ENCODE measurements at regions not wholly inside any gene's neighbourhood (a gene's known extent, or its start where the extent isn't known, plus 50 kb on each side); places are given as distances from the start of the nearest gene placed in this dataset.
"Not testable (repeated sequence)": the region's sequence is repeated elsewhere in the genome, so short reads cannot be mapped to it uniquely, and the experiment has no call there.

DNA sequence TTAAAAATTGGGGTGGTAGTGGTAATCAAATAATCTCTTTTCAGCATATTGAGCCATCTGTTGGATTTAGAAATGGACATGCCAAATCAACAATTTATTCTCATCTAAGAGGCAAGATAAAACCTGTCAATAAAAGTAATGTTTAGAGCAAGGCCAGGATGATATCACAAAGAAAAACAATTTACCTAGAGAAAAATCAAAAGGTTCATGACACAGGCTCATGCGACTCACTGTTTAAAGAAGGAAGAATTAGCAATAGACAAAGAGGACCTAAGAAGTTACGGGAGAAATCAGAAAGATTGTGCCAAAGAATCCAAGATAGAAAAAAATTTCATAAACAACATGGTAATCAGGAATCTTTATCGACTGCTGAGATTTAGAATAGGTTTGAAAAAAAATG is 868.5 kb upstream of the GBE1 start:
- DNase-seq: no peak
- Histone ChIP-seq H3K9me3 (no peaks in the 10 kb centered on the region), H3K4me1 (no peaks in the 10 kb centered on the region), H3K4me3 (no peak overlapping the region), H3K27me3 (no peaks in the 10 kb centered on the region), H3K27ac (no peak overlapping the region), H3K36me3 (no peaks in the 10 kb centered on the region)
- TF ChIP-seq POLR2A (IDR thresholded peaks at IDR 0.05): no peak
- TF ChIP-seq, protein P1, sequence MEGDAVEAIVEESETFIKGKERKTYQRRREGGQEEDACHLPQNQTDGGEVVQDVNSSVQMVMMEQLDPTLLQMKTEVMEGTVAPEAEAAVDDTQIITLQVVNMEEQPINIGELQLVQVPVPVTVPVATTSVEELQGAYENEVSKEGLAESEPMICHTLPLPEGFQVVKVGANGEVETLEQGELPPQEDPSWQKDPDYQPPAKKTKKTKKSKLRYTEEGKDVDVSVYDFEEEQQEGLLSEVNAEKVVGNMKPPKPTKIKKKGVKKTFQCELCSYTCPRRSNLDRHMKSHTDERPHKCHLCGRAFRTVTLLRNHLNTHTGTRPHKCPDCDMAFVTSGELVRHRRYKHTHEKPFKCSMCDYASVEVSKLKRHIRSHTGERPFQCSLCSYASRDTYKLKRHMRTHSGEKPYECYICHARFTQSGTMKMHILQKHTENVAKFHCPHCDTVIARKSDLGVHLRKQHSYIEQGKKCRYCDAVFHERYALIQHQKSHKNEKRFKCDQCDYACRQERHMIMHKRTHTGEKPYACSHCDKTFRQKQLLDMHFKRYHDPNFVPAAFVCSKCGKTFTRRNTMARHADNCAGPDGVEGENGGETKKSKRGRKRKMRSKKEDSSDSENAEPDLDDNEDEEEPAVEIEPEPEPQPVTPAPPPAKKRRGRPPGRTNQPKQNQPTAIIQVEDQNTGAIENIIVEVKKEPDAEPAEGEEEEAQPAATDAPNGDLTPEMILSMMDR (IDR thresholded peaks at IDR 0.05): no peak

DNA sequence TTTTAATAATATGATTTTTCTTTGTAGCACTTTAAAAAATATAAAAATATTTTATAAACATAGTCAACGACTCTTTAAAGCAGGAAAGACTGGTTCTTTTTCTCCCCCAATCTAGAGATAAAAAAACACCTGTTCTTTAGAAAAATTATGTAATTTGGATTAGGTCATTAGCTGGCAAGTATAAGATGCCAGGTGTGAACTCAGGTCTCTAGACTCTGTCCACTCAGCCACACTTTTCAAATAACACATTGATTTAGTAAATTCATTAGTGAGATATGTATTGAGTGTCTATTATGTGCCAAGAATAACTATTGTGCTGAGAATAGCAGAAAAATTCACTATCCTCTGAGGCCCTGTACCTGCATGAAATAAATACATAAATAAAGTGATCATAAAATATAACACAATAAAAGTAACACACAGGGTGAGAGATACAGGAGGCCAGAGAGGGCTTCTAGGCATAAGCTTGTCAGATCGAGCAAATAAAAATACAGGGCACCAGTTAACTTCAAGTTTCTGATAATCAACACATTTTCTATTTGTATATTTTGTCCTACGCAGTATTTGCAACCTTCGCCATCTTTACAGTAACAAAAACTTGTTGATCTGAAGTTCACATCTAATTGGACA is 867.1 kb upstream of the GBE1 start:
- no peaks in the 10 kb centered on the region for H3K36me3 ChIP-seq
- H3K4me3 ChIP-seq: no peak overlapping the region
- H3K9me3 ChIP-seq: no peaks in the 10 kb centered on the region
- no peaks in the 10 kb centered on the region for H3K27me3 ChIP-seq
- DNase-seq: no peak
- TF ChIP-seq, protein P1 (IDR thresholded peaks at IDR 0.05): no peak
- TF ChIP-seq POLR2A (IDR thresholded peaks at IDR 0.05): no peak
- no peaks in the 10 kb centered on the region for H3K4me1 ChIP-seq
- no peak overlapping the region for H3K27ac ChIP-seq

DNA sequence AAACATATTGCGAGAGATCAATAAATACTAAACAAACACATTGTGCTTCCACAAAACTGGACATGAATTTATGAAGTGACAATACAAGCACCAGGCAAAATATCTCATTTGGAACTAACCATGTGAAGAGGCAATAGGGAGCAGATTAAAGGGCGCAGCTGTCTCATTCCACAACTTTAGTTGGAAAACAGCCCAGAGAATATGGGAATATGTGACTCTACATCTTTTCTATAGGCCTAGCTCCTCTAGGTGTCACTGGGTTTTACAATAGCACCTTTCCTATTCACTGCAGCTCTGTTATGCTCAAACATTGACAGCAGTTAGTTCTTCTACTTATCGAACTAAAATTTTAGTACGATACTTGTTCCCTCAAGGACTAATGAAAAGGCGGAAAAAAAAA is 866.3 kb upstream of the GBE1 start:
- Histone ChIP-seq H3K4me1 (no peaks in the 10 kb centered on the region), H3K27ac (no peak overlapping the region), H3K4me3 (no peak overlapping the region), H3K9me3 (no peaks in the 10 kb centered on the region), H3K27me3 (no peaks in the 10 kb centered on the region), H3K36me3 (no peaks in the 10 kb centered on the region)
- DNase-seq: no peak
- no peak for TF ChIP-seq POLR2A (IDR thresholded peaks at IDR 0.05)
- TF ChIP-seq, protein P1 (IDR thresholded peaks at IDR 0.05): no peak

DNA sequence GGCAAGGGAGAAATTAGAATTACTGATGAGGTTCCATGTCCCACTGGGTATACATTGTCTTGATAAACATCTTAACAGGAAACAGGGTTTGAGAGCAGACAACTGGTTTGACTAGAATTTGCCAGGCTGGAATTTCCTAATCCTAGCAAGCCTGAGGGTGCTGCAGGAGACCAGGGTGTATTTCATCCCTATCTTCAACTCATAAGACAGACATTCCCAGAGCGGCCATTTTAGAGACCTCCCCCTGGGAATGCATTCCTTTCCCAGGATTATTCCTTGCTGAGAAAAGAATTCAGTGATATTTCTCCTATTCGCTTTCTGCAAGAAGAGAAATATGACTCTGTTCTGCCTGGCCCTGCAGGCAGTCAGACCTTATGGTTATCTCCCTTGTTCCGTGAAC is 859.3 kb upstream of the GBE1 start:
- not testable (repeated sequence) for H3K27me3 ChIP-seq, H3K27ac ChIP-seq, H3K4me3 ChIP-seq, H3K36me3 ChIP-seq, DNase-seq, H3K4me1 ChIP-seq, H3K9me3 ChIP-seq

DNA sequence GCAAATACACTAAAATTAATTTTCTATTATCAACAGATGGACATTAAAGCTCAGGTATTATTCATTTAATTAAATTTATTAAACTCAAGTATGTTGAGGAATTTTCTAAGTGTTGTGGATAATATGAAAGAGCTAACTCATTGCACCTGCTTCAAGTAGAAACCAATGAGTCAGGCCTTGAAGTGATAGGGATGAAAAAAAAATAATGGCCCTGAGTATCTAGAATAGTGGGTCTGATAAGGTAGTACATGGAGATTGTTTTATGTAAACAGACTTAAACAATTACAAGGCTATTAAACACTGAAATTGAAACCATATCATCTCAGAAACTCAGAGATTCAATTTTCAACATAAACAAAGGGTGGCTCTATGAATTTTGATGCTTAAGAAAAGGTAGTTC is 857.1 kb upstream of the GBE1 start:
- H3K36me3 ChIP-seq: no peaks in the 10 kb centered on the region
- TF ChIP-seq, protein P1 (IDR thresholded peaks at IDR 0.05): no peak
- TF ChIP-seq POLR2A (IDR thresholded peaks at IDR 0.05): no peak
- no peaks in the 10 kb centered on the region for H3K4me1 ChIP-seq
- no peaks in the 10 kb centered on the region for H3K27me3 ChIP-seq
- H3K4me3 ChIP-seq: no peak overlapping the region
- DNase-seq: no peak
- H3K27ac ChIP-seq: no peak overlapping the region
- H3K9me3 ChIP-seq: no peaks in the 10 kb centered on the region

DNA sequence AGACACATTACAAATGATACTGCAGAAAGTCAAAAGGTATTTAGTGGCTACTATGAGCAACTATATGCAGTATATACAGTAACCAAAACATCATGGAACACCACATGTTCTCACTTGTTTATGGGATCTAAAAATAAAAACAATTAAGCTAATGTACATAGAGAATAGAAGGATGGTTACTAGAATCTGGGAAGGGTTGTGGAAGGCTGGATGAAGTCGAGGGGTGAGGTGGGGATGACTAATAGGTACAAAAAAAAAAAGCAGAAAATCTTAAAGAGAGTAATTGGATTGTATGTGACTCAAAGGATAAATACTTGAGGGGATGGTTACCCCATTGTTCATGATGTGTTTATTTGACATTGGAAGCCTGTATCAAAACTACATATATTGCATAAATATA is 848.8 kb upstream of the GBE1 start:
- Histone ChIP-seq H3K27me3 (no peaks in the 10 kb centered on the region), H3K4me1 (no peaks in the 10 kb centered on the region), H3K9me3 (no peaks in the 10 kb centered on the region), H3K27ac (no peak overlapping the region), H3K4me3 (no peak overlapping the region), H3K36me3 (no peaks in the 10 kb centered on the region)
- TF ChIP-seq, protein P1 (IDR thresholded peaks at IDR 0.05): no peak
- TF ChIP-seq POLR2A (IDR thresholded peaks at IDR 0.05): no peak
- no peak for DNase-seq

Measured in Peyer's patch (tissue), 4 donors.